ENCODE measurements at regions not wholly inside any gene's neighbourhood (a gene's known extent, or its start where the extent isn't known, plus 50 kb on each side); places are given as distances from the start of the nearest gene placed in this dataset.
A peak's percentile ranks its signal among the peaks of the same experiment; 100 is the strongest.

- intact Hi-C loops (cut with DNase I; ENCODE audit: low total_unique reads) = no loop called here
- WGBS, 5 donors = 87 to 92% (median 89%) methylated on average over 8 of the region's 8 CpGs
- H3K27ac ChIP-seq = no peak overlapping the region
Measured at GRCh38 chr4:38606587-38606905, 57.5 kb upstream of the KLF3 start.

DNA sequence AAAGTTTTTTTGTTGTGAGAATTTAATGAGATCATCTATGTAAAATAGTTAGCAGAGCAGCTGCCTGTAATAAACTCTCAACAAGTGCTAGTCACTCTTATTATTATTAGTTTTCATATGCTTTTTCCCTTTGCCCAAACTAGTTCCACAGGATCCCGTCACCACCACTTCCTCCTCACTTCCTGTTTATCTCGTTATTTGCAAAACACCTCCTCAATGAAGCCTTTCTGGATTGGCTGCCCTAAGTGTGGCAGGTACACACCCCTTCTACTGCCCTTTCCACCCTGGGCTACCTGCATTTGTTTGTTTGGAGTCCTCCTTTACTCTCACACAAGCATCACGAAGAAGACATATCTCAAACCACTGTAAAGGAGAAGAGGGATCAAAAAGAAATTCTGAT, 54.4 kb upstream of the KLF3 start:
- H3K4me1 ChIP-seq = peaks cover 0 to 58% (median 14%) of the 10 kb centered on the region in 6 donors
- intact Hi-C loops (cut with DNase I; ENCODE audit: low total_unique reads) = no loop called here
- no peaks in the 10 kb centered on the region for H3K9me3 ChIP-seq
- H3K36me3 ChIP-seq = no peaks in the 10 kb centered on the region
- H3K27me3 ChIP-seq (replicated peaks in 1 of 7) = no peaks in the 10 kb centered on the region
- H3K27ac ChIP-seq = peak overlapping the region in 1 of 8 donors; percentile 35
- no peak for DNase-seq
- H3K4me3 ChIP-seq = no peak overlapping the region
- WGBS, 5 donors = 31 to 49% (median 39%) methylated on average over 3 of the region's 3 CpGs
- TF ChIP-seq POLR2A (IDR thresholded peaks at IDR 0.05) (no peak), POLR2AphosphoS5 (IDR thresholded peaks at IDR 0.05) (no peak), CTCF (IDR thresholded peaks at IDR 0.05 in 8 of 11, conservative IDR thresholded peaks at IDR 0.05 in 3 of 11) (no peak)

More at GRCh38 chr4:38606587-38606905, 57.5 kb upstream of the KLF3 start:
- no peak for DNase-seq
- H3K4me1 ChIP-seq = peaks cover 0 to 40% (median 15%) of the 10 kb centered on the region in 6 donors
- H3K27me3 ChIP-seq (replicated peaks in 1 of 7) = no peaks in the 10 kb centered on the region
- no peaks in the 10 kb centered on the region for H3K36me3 ChIP-seq
- H3K4me3 ChIP-seq = no peak overlapping the region
- TF ChIP-seq CTCF (IDR thresholded peaks at IDR 0.05 in 8 of 11, conservative IDR thresholded peaks at IDR 0.05 in 3 of 11) = no peak
- TF ChIP-seq POLR2A (IDR thresholded peaks at IDR 0.05) = no peak
- no peaks in the 10 kb centered on the region for H3K9me3 ChIP-seq

- Histone ChIP-seq H3K4me1 (peaks cover 0 to 62% (median 13%) of the 10 kb centered on the region in 6 donors), H3K27me3 (replicated peaks in 1 of 7) (no peaks in the 10 kb centered on the region), H3K9me3 (no peaks in the 10 kb centered on the region), H3K27ac (peak overlapping the region in 4 of 8 donors; percentile 31 to 47 (median 34)), H3K36me3 (no peaks in the 10 kb centered on the region), H3K4me3 (no peak overlapping the region)
- intact Hi-C loops (cut with DNase I; ENCODE audit: low total_unique reads) = no loop called here
- no peak for TF ChIP-seq POLR2AphosphoS5 (IDR thresholded peaks at IDR 0.05)
- no peak for TF ChIP-seq CTCF (IDR thresholded peaks at IDR 0.05 in 8 of 11, conservative IDR thresholded peaks at IDR 0.05 in 3 of 11)
- TF ChIP-seq POLR2A (IDR thresholded peaks at IDR 0.05) = no peak
- WGBS, 5 donors = 80 to 87% (median 86%) methylated on average over 5 of the region's 5 CpGs
- DNase-seq = no peak
Measured at GRCh38 chr4:38610521-38610920, 53.5 kb upstream of the KLF3 start.

DNA sequence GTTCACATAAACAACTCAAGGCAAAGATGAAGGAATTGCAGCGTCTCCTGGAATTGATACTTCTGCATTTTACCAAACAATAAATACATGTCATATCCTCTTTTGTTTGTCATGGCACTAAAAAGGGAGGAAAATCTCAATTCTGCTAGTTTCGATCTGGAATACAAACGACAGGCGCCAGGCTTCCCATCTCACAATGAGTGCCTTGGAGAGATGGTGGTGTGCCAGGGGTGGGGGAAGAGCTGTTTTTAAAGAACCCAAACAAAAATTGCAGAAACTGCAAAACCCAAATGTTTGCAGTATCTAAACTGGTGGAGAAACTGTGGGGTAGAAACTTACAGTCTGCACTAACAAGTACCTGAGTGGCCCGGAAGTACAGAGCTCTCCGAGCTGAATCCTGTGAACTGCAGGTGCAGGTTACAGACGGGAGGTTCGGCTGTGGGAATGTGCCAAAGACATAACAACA, 53.0 kb upstream of the KLF3 start:
- H3K36me3 ChIP-seq = no peaks in the 10 kb centered on the region
- no peaks in the 10 kb centered on the region for H3K27me3 ChIP-seq (replicated peaks in 1 of 7)
- peaks cover 0 to 58% (median 13%) of the 10 kb centered on the region in 6 donors for H3K4me1 ChIP-seq
- DNase-seq = no peak
- no peak overlapping the region for H3K4me3 ChIP-seq
- H3K9me3 ChIP-seq = no peaks in the 10 kb centered on the region
- no peak for TF ChIP-seq POLR2AphosphoS5 (IDR thresholded peaks at IDR 0.05)
- no peak for TF ChIP-seq POLR2A (IDR thresholded peaks at IDR 0.05)
- TF ChIP-seq CTCF (IDR thresholded peaks at IDR 0.05 in 8 of 11, conservative IDR thresholded peaks at IDR 0.05 in 3 of 11) = no peak
- peak overlapping the region in 4 of 8 donors; percentile 31 to 47 (median 34) for H3K27ac ChIP-seq
- WGBS, 5 donors = 70 to 80% (median 75%) methylated on average over 8 of the region's 8 CpGs
- intact Hi-C loops (cut with DNase I; ENCODE audit: low total_unique reads) = no loop called here

Measured in spleen (tissue), 11 donors.